GM19025 (cell line): ENCODE measurements at regions not wholly inside any gene's neighbourhood (a gene's known extent, or its start where the extent isn't known, plus 50 kb on each side); places are given as distances from the start of the nearest gene placed in this dataset.

ENCODE experiments used
- ATAC-seq: cut with Tn5 transposase; IDR thresholded peaks from one replicate; pipeline ENCODE4 v1.9.1; 2021; ENCODE audit warnings: mild to moderate bottlenecking, low read depth, moderate library complexity; ENCODE audit not compliant: unreplicated experiment

DNA sequence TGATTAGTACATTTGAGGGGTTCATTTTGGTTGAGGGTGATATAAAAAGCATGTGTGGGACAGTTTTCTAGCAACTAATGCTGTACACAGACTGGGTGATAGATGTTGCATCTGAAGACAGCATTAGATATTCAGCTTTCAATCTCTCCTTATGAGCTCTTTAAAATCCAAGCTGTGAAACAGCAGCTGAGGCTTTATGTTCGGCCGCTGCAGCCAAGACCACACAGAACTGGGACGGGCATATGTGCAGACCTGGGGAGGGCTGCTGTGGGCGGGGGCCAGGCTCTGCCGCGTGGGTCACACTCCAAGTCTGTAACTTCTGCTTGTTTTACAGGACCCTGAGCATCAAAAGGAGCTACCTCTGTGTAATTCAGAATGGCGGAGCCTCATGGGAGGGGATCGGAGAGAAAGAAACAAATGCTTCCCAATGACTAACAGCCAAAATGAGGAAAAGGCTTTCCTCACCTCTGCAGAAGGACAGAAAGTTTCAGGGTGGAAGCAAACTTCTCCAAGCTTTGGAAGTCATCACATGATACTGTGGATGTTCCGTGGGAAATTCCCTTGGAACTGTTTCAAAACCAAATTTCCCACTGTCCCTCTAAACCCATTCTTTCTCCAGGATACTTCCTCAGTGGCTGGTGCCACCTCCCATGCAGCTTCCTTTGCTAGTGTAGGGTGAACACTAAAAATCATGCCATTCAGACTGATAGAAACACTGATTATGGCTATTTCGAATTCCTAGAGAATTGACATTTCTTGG is 711.9 kb upstream of the ID2 start:
- no peak for ATAC-seq

DNA sequence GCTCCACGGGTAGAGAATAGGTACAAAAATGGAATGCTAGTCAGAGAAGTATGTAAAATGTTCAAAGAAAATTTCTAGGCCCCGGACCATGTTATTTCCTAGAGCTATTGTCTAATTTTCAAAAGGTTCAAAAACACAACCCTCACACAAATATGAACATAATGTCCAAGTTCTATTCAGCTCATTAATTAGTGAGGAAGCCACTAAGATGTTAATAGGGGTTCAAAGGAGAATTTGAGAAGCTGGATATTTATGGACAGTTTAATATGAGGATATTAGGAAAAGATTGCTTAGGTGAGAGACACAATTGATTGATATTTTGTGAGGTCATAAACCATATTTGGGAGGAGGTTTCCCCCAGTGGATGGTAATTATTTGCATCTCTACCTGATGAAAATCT is 710.6 kb upstream of the ID2 start:
- no peak for ATAC-seq

GRCh38 chr2:7971841-7972240 is 710.0 kb upstream of the ID2 start:
- ATAC-seq: no peak

DNA sequence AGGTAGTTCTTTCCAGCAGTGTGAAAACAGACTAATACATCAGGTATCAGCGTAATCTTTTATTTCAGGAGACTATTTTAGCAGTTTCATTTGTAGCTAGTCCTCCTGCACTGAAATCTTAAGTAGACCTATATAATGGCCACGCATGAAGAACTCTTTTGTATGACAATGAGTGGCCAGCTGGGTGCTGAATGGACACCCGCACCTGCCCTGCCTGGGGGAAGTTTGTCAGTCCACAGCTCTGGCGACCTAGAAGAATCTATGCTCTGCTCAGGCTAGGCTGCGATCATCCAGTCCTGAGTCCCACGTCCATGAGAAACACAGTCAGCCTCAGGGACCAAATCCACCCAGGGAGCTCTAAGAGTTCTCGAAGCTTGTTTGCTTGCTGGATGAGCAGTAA is 709.2 kb upstream of the ID2 start:
- ATAC-seq: no peak

DNA sequence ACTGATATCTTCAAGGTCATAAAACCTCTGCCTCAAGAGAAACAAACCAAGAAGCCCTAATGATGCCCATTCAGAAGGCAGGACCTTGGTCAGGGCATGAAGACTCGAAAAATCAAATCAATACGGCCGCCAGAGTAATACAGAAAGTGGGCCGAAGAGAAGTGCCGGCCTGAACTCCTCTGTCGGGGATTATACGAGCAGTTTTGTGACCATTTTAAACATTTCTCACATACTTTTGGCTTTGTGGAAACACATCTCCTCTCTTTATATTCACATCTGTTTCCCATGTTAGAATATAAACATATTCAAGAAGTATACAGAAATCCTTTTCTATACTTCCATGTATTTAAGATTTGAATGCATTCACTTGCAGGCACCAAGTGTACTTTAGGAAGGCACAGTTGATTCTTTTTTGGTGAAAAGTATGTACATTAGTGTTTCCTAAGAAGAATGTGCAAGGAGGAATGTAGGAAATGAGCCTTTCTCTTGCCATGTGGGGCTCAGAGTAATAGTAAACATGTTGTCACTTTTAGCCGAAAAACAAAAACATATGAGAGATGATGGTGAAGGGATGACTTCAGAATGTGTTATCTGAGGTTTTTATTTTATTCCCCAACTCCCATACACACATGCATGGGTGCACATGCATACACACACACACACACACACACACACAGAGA is 707.9 kb upstream of the ID2 start:
- ATAC-seq: no peak

DNA sequence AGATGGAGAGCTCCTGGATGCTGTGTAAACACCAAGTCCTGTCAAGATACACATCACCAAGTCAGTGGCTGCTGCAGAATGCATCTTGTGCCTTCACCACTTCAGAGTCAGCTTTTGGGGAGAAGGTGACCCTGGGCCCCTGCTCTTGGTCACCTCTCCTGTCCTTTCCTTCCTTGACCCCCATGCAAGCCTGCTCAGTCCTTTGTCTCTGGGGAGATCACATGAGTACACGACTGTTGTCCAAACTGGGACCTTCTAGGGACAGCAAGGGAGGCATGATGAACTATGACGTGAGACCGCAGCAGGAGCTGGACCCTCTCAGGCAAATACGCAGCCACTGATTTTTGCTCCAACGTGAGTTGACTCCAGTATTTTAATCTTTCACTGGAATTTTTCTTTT is 706.9 kb upstream of the ID2 start:
- no peak for ATAC-seq

GRCh38 chr2:7976206-7976605 is 705.6 kb upstream of the ID2 start:
- ATAC-seq: no peak

DNA sequence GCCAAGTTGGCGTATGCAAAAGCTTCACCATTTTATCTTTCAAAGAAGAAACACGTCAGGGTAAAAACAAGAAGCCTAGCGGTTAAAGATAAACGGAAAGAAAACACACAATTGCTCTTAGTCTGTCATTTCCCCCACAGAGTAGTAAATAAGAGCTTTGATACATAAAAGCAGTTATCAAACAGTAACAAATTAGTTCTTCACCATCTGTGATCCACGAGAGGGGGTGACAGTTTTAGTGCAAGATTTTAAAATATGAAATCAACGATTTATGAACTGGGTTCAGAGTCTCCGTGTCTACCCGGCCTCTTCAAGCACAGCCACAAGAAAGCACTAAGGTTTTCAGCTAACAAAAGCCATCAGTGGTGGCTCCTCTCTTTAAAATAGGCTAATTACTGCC is 703.9 kb upstream of the ID2 start:
- ATAC-seq: no peak

- no peak for ATAC-seq
Observed at GRCh38 chr2:7982054-7982453, 699.8 kb upstream of the ID2 start.

DNA sequence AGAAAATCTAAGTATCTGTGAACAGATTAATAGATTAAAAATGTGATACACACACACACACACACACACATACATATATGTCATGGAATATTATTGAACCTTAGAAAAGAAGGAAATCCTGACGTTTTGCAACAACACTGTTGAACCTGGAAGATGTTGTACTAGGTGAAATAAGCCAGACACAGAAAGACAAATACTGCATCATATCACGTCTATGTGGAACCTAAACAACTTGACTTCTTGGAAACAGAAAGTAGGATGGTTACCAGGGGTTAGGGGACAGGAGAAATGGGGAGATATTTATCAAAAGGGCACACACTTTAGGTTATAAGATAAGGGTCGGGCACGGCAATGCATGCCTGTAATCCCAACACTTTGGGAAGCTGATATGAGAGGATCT is 698.4 kb upstream of the ID2 start:
- ATAC-seq: no peak

- no peak for ATAC-seq
Observed at GRCh38 chr2:7983912-7984311, 697.9 kb upstream of the ID2 start.

DNA sequence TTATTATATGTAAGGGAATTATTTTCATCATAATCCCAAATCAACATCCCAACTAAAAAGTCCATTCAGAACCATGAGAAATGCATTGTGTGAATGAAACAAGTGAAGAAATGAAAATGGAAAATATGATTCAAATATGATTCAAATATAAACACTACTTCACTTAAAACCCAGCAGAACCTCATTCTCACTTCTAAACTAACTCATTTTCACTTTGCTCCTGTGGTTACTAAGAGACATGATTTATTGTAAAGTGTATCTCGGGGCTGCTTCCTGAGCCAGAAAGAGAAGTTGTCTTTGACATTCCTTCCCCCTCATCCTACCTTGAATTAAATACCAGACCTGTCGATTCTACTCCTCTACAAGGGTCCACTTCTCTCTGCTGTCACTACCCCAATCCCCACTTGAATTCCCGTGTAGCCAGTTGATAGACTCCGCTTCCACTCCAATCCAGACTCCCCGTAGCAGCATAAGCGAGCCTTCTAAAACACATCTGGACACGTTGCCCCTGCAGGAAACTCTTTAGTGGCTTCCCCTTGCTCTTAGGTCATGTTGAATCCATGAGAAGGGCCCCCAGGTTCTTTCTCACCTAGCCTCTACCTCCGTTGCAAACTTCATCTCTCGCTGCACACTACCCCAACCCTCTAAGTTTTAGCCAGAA is 697.0 kb upstream of the ID2 start:
- no peak for ATAC-seq

DNA sequence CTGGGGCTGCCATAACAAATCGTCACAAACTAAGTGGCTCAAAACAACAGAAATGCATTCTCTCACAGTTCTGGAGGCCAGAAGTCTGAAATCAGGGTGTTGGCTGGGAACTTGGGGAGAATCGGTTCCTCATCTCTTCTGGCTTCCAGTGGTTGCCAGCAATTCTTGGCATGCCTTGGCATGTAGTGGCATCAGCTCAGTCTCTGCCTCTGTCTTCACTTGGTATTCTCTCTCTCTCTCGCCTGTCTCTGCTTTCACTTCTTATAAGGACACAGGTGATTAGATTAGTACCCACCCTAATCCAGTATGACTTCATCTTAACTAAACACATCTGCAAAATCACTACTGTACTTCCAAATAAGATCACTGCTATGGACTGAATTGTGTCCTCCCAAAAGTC is 695.4 kb upstream of the ID2 start:
- no peak for ATAC-seq

DNA sequence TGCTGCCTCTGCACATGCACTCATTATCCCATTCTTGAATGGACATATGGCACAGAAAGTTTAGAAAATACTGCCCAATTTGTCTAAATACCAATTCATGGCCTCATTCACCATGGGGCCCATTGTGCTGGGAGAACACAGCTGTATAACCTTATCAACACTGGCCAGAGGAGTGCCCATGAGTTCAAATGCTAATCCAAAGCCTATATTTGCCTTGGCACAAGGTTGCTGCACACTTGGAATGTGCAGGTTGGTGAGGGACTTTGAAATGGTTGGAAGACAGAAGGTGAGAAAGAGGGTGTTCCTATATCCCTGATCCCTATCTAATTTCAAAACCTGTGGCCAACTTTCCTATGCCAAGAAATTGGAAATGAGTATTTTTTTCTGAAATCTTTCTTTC is 693.9 kb upstream of the ID2 start:
- no peak for ATAC-seq

- no peak for ATAC-seq
Observed at GRCh38 chr2:7988440-7988839, 693.4 kb upstream of the ID2 start.

GRCh38 chr2:7989823-7990222 is 692.0 kb upstream of the ID2 start:
- no peak for ATAC-seq

DNA sequence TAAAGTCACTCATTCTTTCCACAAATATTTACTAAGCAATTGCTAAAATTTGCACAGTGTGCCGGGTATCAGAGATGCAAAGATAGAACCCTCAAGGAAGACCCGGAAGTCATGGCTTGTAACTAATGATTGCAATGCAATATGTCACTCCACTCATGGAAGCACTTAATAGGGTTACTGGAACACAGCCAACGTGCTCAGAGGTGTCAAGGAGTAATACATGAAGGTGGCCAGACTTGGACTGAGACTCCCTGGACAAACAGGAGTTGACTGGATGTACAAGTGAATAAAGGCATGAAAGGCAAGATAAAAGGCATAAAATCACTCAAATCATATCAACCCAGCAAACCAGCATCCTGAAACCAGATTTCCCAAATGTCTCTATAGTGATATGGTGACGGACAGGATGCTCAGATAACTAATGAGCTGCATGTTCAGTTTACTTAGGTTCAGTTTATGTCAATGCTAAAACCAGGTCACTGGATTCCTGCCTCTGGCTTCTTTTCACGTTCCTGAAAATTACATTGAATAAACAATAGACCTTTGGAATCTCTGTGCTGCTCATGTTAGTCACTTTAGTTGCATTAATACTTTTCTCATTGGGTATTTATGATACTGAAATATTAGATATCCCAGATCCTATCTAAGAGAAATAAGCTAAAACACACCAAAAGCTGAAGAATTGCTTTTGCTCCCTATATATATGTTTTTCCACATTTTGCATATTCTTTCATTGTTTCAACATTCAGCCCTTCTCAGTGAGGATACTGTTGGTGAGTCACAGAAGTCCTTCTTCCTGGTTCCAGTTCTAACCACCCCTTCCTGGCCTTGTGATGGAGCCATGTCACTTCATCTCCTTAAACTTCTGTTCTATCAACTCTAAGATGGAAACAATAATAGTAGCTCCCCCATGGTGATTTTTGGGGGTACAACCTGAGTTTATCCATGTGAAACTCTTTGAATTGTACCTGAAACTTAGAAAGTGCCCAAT is 688.9 kb upstream of the ID2 start:
- ATAC-seq: no peak

DNA sequence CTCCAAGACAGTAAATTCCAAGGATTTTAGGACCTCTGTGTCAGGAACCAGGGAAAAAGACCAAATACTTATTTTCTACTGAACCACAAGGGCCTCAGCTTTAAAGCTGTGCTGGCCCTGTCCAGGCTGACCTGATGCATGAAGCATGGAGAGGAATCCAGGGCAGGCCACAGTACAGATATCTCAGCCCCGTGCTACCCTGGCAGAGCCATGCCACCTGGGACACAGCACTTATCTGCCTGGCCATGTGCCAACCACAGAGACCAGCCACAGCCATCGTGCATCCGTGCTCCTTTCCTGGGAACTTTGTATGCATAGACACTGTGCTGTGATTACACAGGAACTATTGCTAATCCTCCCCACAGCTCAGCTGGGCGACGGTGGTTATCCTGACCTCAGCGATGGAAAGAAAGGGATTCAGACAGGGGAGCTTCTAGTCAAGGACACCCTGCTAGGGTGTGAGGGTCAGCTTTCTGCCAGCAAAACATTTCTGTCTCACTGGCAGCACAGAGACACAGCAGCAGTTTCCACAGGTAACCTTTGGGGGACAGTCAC is 687.4 kb upstream of the ID2 start:
- no peak for ATAC-seq

- ATAC-seq: no peak
Observed at GRCh38 chr2:7997279-7997678, 684.6 kb upstream of the ID2 start.

- ATAC-seq: no peak
Observed at GRCh38 chr2:7999683-8000476, 682.0 kb upstream of the ID2 start.
